ENCODE measurements at regions not wholly inside any gene's neighbourhood (a gene's known extent, or its start where the extent isn't known, plus 50 kb on each side); places are given as distances from the start of the nearest gene placed in this dataset.
"Not testable (repeated sequence)": the region's sequence is repeated elsewhere in the genome, so short reads cannot be mapped to it uniquely, and the experiment has no call there.

GRCh38 chr20:28562510-28562898 is 2695.0 kb upstream of the DEFB115 start:
- TF ChIP-seq CTCF (IDR thresholded peaks at IDR 0.05): no peak
- Mint-ChIP-seq H3K36me3 (ENCODE audit: low read depth) (peaks cover 39% of the 10 kb centered on the region), H3K4me1 (ENCODE audit: low read depth) (no peaks in the 10 kb centered on the region), H3K4me3 (no peak overlapping the region), H3K27me3 (no peaks in the 10 kb centered on the region), H3K27ac (no peak overlapping the region), H3K9me3 (peaks cover 30% of the 10 kb centered on the region)
- ChIA-PET POLR2A (no interaction called here), CTCF (no interaction called here)
- Histone ChIP-seq H3K4me3 (ENCODE audit: low read length) (no peak overlapping the region), H3K4me1 (ENCODE audit: insufficient read depth, low read length) (no peaks in the 10 kb centered on the region), H3K9me3 (ENCODE audit: control insufficient read depth in 1 of 2, insufficient read depth in 1 of 2, low read length in 2 of 2) (peaks cover 8 to 17% of the 10 kb centered on the region in 2 experiments), H3K36me3 (ENCODE audit: insufficient read depth, low read length) (no peaks in the 10 kb centered on the region), H3K27ac (ENCODE audit: low read depth in 1 of 2, low read length in 2 of 2) (no peak overlapping the region), H3K27me3 (ENCODE audit: control insufficient read depth in 1 of 2, insufficient read depth in 2 of 2, low read length in 2 of 2) (no peaks in the 10 kb centered on the region)
- intact Hi-C loops (cut with DNase I, micrococcal nuclease): no loop called here
- DNase-seq: no peak
- no peak for ATAC-seq (ENCODE audit: poor library complexity)

GRCh38 chr20:28562899-28563521 is 2694.5 kb upstream of the DEFB115 start:
- H3K9me3 ChIP-seq (ENCODE audit: control insufficient read depth in 1 of 2, insufficient read depth in 1 of 2, low read length in 2 of 2): peaks cover 8 to 17% of the 10 kb centered on the region in 2 experiments
- H3K36me3 Mint-ChIP-seq (ENCODE audit: low read depth): peaks cover 44% of the 10 kb centered on the region
- H3K27ac ChIP-seq (ENCODE audit: low read depth in 1 of 2, low read length in 2 of 2); H3K4me3 Mint-ChIP-seq; H3K4me1 Mint-ChIP-seq (ENCODE audit: low read depth); H3K36me3 ChIP-seq (ENCODE audit: insufficient read depth, low read length); H3K27me3 Mint-ChIP-seq; H3K4me3 ChIP-seq (ENCODE audit: low read length); DNase-seq; H3K4me1 ChIP-seq (ENCODE audit: insufficient read depth, low read length); H3K27me3 ChIP-seq (ENCODE audit: control insufficient read depth in 1 of 2, insufficient read depth in 2 of 2, low read length in 2 of 2); H3K27ac Mint-ChIP-seq; CTCF ChIA-PET; POLR2A ChIA-PET; ATAC-seq (ENCODE audit: poor library complexity); intact Hi-C loops (cut with DNase I, micrococcal nuclease): not testable (repeated sequence)
- peaks cover 30% of the 10 kb centered on the region for H3K9me3 Mint-ChIP-seq

GRCh38 chr20:28564024-28564423 is 2693.4 kb upstream of the DEFB115 start:
- ATAC-seq (ENCODE audit: poor library complexity); H3K4me1 Mint-ChIP-seq (ENCODE audit: low read depth); H3K4me1 ChIP-seq (ENCODE audit: insufficient read depth, low read length); H3K27me3 ChIP-seq (ENCODE audit: control insufficient read depth in 1 of 2, insufficient read depth in 2 of 2, low read length in 2 of 2); H3K4me3 Mint-ChIP-seq; H3K4me3 ChIP-seq (ENCODE audit: low read length); H3K36me3 ChIP-seq (ENCODE audit: insufficient read depth, low read length); POLR2A ChIA-PET; H3K27me3 Mint-ChIP-seq; CTCF ChIA-PET; intact Hi-C loops (cut with DNase I, micrococcal nuclease); H3K27ac Mint-ChIP-seq; H3K27ac ChIP-seq (ENCODE audit: low read depth in 1 of 2, low read length in 2 of 2): not testable (repeated sequence)
- H3K36me3 Mint-ChIP-seq (ENCODE audit: low read depth): peaks cover 45% of the 10 kb centered on the region
- peaks cover 28% of the 10 kb centered on the region for H3K9me3 Mint-ChIP-seq
- peak in 1 of 14 experiments; percentile 1 for DNase-seq
- H3K9me3 ChIP-seq (ENCODE audit: control insufficient read depth in 1 of 2, insufficient read depth in 1 of 2, low read length in 2 of 2): peaks cover 8 to 17% of the 10 kb centered on the region in 2 experiments

- not testable (repeated sequence) for H3K4me1 Mint-ChIP-seq (ENCODE audit: low read depth)
Measured at GRCh38 chr20:28564688-28565463, 2692.6 kb upstream of the DEFB115 start.

GRCh38 chr20:28575991-28576390 is 2681.5 kb upstream of the DEFB115 start:
- H3K4me3 Mint-ChIP-seq; CTCF ChIA-PET; H3K4me1 ChIP-seq (ENCODE audit: insufficient read depth, low read length); H3K9me3 ChIP-seq (ENCODE audit: control insufficient read depth in 1 of 2, insufficient read depth in 1 of 2, low read length in 2 of 2); H3K27me3 ChIP-seq (ENCODE audit: control insufficient read depth in 1 of 2, insufficient read depth in 2 of 2, low read length in 2 of 2); H3K4me1 Mint-ChIP-seq (ENCODE audit: low read depth); intact Hi-C loops (cut with DNase I, micrococcal nuclease); H3K27ac Mint-ChIP-seq; H3K9me3 Mint-ChIP-seq; DNase-seq; POLR2A ChIA-PET; ATAC-seq (ENCODE audit: poor library complexity); H3K4me3 ChIP-seq (ENCODE audit: low read length); H3K36me3 ChIP-seq (ENCODE audit: insufficient read depth, low read length); H3K27ac ChIP-seq (ENCODE audit: low read depth in 1 of 2, low read length in 2 of 2); H3K27me3 Mint-ChIP-seq: not testable (repeated sequence)
- peaks cover 48% of the 10 kb centered on the region for H3K36me3 Mint-ChIP-seq (ENCODE audit: low read depth)

More at GRCh38 chr20:28564688-28565463, 2692.6 kb upstream of the DEFB115 start:
- H3K9me3 ChIP-seq (ENCODE audit: control insufficient read depth in 1 of 2, insufficient read depth in 1 of 2, low read length in 2 of 2): peaks cover 8 to 15% of the 10 kb centered on the region in 2 experiments
- CTCF ChIA-PET; H3K4me1 ChIP-seq (ENCODE audit: insufficient read depth, low read length); H3K27ac ChIP-seq (ENCODE audit: low read depth in 1 of 2, low read length in 2 of 2); POLR2A ChIA-PET; H3K27me3 Mint-ChIP-seq; H3K36me3 ChIP-seq (ENCODE audit: insufficient read depth, low read length); H3K27me3 ChIP-seq (ENCODE audit: control insufficient read depth in 1 of 2, insufficient read depth in 2 of 2, low read length in 2 of 2); ATAC-seq (ENCODE audit: poor library complexity); H3K27ac Mint-ChIP-seq; intact Hi-C loops (cut with DNase I, micrococcal nuclease); H3K4me3 Mint-ChIP-seq; H3K4me3 ChIP-seq (ENCODE audit: low read length); DNase-seq: not testable (repeated sequence)
- Mint-ChIP-seq H3K36me3 (ENCODE audit: low read depth) (peaks cover 45% of the 10 kb centered on the region), H3K9me3 (peaks cover 25% of the 10 kb centered on the region)

- H3K27me3 Mint-ChIP-seq; H3K36me3 ChIP-seq (ENCODE audit: insufficient read depth, low read length); H3K4me1 ChIP-seq (ENCODE audit: insufficient read depth, low read length); H3K27ac ChIP-seq (ENCODE audit: low read depth in 1 of 2, low read length in 2 of 2); intact Hi-C loops (cut with DNase I, micrococcal nuclease); ATAC-seq (ENCODE audit: poor library complexity); POLR2A ChIA-PET; H3K27ac Mint-ChIP-seq; H3K4me3 ChIP-seq (ENCODE audit: low read length); H3K9me3 Mint-ChIP-seq; CTCF ChIA-PET; DNase-seq; H3K4me3 Mint-ChIP-seq; H3K9me3 ChIP-seq (ENCODE audit: control insufficient read depth in 1 of 2, insufficient read depth in 1 of 2, low read length in 2 of 2); H3K27me3 ChIP-seq (ENCODE audit: control insufficient read depth in 1 of 2, insufficient read depth in 2 of 2, low read length in 2 of 2): not testable (repeated sequence)
- Mint-ChIP-seq H3K36me3 (ENCODE audit: low read depth) (peaks cover 37% of the 10 kb centered on the region), H3K4me1 (ENCODE audit: low read depth) (peaks cover 17% of the 10 kb centered on the region)
Measured at GRCh38 chr20:28591680-28592079, 2665.8 kb upstream of the DEFB115 start.
